ENCODE measurements at regions not wholly inside any gene's neighbourhood (a gene's known extent, or its start where the extent isn't known, plus 50 kb on each side); places are given as distances from the start of the nearest gene placed in this dataset.

DNA sequence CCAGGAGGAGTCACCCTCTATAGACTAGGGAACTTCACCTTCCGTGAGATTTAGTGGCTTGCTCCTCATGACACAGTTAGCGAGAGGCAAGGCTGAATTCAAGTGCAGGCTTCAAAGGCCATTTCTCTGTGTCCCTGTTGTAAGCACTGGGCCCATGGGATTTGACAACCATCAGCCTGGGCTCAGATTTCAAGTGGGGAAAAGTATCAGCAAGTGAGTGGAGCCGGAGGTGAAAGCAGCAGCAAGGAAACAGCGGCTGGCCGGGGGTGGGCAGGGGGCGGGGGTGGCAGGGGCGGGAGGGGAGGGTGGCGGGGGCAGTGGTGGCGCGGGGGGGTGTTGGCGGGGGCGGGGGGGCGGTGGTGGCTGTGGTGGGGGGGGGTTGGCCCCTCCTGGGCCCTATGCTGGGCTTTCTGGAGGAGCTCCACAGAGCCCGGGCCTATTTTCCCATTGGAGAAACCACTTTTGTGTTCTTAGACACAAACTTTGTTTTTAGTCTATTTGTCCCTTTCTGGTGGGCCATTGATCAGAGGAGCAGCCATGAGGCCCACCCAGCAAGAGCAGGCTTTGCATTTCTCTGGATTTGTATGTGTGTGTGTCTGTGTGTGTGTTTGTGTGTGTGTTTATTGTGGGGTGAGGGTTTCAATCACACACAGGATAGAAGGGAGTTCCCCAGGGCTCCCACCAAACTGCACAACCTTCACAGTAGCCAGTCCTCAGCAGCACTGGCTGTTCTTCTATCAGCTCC, 165.4 kb upstream of the RAI14 start (continued):
- no peak for TF ChIP-seq ZNF462 (CRISPR knock-in tag; IDR thresholded peaks at IDR 0.05)
- no peak for TF ChIP-seq POLR2AphosphoS5 (IDR thresholded peaks at IDR 0.05; ENCODE audit: low read depth)

DNA sequence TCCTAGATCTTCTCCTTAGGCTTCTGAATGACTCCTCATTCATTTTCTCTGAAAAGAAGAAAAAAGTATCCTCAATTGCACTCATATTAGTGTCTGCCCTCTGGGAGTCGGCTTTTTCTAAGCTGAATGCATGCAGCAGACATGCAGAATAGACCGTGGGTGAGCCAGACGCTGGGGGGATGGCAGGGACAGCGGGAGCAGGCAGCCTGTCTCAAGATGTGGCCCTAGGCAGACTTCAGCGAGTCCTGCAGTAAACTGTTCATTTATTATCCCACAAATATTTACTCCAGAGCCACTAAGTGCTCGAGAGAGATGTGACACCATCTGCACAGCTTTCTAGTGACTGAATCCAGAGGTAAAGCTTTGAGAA, 164.9 kb upstream of the RAI14 start:
- H3K36me3 ChIP-seq (ENCODE audit: insufficient read depth): no peaks in the 10 kb centered on the region
- no peaks in the 10 kb centered on the region for H3K79me2 ChIP-seq (replicated peaks; ENCODE audit: insufficient read depth)
- peaks cover 26% of the 10 kb centered on the region for H3K4me1 Mint-ChIP-seq
- peak overlapping the region; percentile 47 for H3K27ac Mint-ChIP-seq
- no peaks in the 10 kb centered on the region for H3K27me3 ChIP-seq (ENCODE audit: insufficient read depth)
- ATAC-seq (peak; percentile 29), DNase-seq (ENCODE audit: low spot score) (no peak)
- no peaks in the 10 kb centered on the region; the same call in 2 of the 3 replicates for H3K9me3 Mint-ChIP-seq
- H2AFZ ChIP-seq: peak overlapping the region; percentile 94
- peak overlapping the region; percentile 50; the same call in 1 of the 2 replicates for H3K4me2 ChIP-seq
- peaks cover 14% of the 10 kb centered on the region for H3K4me1 ChIP-seq (ENCODE audit: insufficient read depth)
- H3K4me3 Mint-ChIP-seq: no peak overlapping the region
- no peaks in the 10 kb centered on the region for H4K20me1 ChIP-seq (replicated peaks; ENCODE audit: insufficient read depth)
- H3K9me2 ChIP-seq (ENCODE audit: insufficient read depth): no peaks in the 10 kb centered on the region
- no peak overlapping the region for H3K4me3 ChIP-seq
- H3K27me3 Mint-ChIP-seq (ENCODE audit: insufficient read depth, low read depth, poor library complexity): peaks cover 1% of the 10 kb centered on the region
- H3F3A ChIP-seq (replicated peaks; ENCODE audit: low read depth): no peaks in the 10 kb centered on the region
- H3K36me3 Mint-ChIP-seq (ENCODE audit: low read depth): peaks cover 6% of the 10 kb centered on the region; the same call in 1 of the 3 replicates
- H3K27ac ChIP-seq (ENCODE audit: low read depth): peak overlapping the region; percentile 74
- TF ChIP-seq ETS1 (IDR thresholded peaks at IDR 0.05) (no peak), ZNF331 (CRISPR knock-in tag; IDR thresholded peaks at IDR 0.05; ENCODE audit: low read depth) (no peak), STAT1 (IDR thresholded peaks at IDR 0.05; ENCODE audit: unreplicated experiment) (no peak), ZNF462 (CRISPR knock-in tag; IDR thresholded peaks at IDR 0.05) (no peak), POLR2AphosphoS5 (IDR thresholded peaks at IDR 0.05; ENCODE audit: low read depth) (no peak), ZNF114 (CRISPR knock-in tag; IDR thresholded peaks at IDR 0.05) (no peak), EZH2 (IDR thresholded peaks at IDR 0.05; ENCODE audit: low read depth, unreplicated experiment) (no peak)

All from GM23338 (cell line).